GM23248 (cell line): ENCODE measurements at regions not wholly inside any gene's neighbourhood (a gene's known extent, or its start where the extent isn't known, plus 50 kb on each side); places are given as distances from the start of the nearest gene placed in this dataset.
"Not testable (repeated sequence)": the region's sequence is repeated elsewhere in the genome, so short reads cannot be mapped to it uniquely, and the experiment has no call there.

ENCODE experiments used
- DNase-seq: peaks from one replicate; pipeline ENCODE4 v3.0.0-alpha.2; 2015
- H2AFZ ChIP-seq: fragments of 200-600 bp; sonication (generic); 2 replicates; pipeline ENCODE4 v1.6.1; 2016; ENCODE audit warnings: antibody characterized with exemption
- H3F3A ChIP-seq: fragments of 200-600 bp; sonication (generic); 2 replicates; pipeline ENCODE4 v1.6.1; 2016; ENCODE audit warnings: mild to moderate bottlenecking, antibody characterized with exemption, mixed run types; ENCODE audit not compliant: insufficient read depth
- H3K27ac ChIP-seq: fragments of 200-600 bp; sonication (generic); 2 replicates; pipeline ENCODE4 v1.5.1; 2016; ENCODE audit warnings: mild to moderate bottlenecking
- H3K27me3 ChIP-seq: fragments of 200-600 bp; sonication (generic); replicated peaks from 2 replicates; pipeline ENCODE4 v1.6.1; 2016; ENCODE audit warnings: mild to moderate bottlenecking; ENCODE audit not compliant: insufficient read depth
- H3K36me3 ChIP-seq: fragments of 200-600 bp; sonication (generic); 2 replicates; pipeline ENCODE4 v1.6.1; 2016; ENCODE audit warnings: low read depth, mild to moderate bottlenecking
- H3K4me1 ChIP-seq: fragments of 200-600 bp; sonication (generic); 2 replicates; pipeline ENCODE4 v1.6.1; 2016; ENCODE audit warnings: mild to moderate bottlenecking; ENCODE audit not compliant: insufficient read depth
- H3K4me2 ChIP-seq: fragments of 200-600 bp; sonication (generic); one replicate; pipeline ENCODE4 v1.6.1; 2016; ENCODE audit warnings: mild to moderate bottlenecking; ENCODE audit not compliant: unreplicated experiment
- H3K4me3 ChIP-seq: fragments of 200-600 bp; sonication (generic); 2 replicates; pipeline ENCODE4 v1.5.1; 2016; ENCODE audit warnings: mild to moderate bottlenecking
- H3K79me2 ChIP-seq: fragments of 200-600 bp; sonication (generic); 2 replicates; pipeline ENCODE4 v1.6.1; 2016; ENCODE audit warnings: mild to moderate bottlenecking; ENCODE audit not compliant: insufficient read depth
- H3K9ac ChIP-seq: fragments of 200-600 bp; sonication (generic); 2 replicates; pipeline ENCODE4 v1.6.1; 2016; ENCODE audit warnings: mild to moderate bottlenecking
- H3K9me2 ChIP-seq: fragments of 200-600 bp; sonication (generic); 2 replicates; pipeline ENCODE4 v1.6.1; 2016; ENCODE audit warnings: mixed run types, mild to moderate bottlenecking, moderate library complexity; ENCODE audit not compliant: insufficient read depth
- H3K9me3 ChIP-seq: fragments of 200-600 bp; sonication (generic); one replicate; pipeline ENCODE4 v1.6.1; 2017; ENCODE audit warnings: low read depth
- H4K20me1 ChIP-seq: fragments of 200-600 bp; sonication (generic); 2 replicates; pipeline ENCODE4 v1.6.0; 2016; ENCODE audit not compliant: insufficient read depth
- EZH2 ChIP-seq: fragments of 200-600 bp; sonication (generic); IDR thresholded peaks from 2 replicates; pipeline ENCODE4 v1.6.1; 2018; ENCODE audit warnings: antibody characterized with exemption, mild to moderate bottlenecking; ENCODE audit not compliant: insufficient read depth, poor library complexity, severe bottlenecking
- EZH2phosphoT487 ChIP-seq: fragments of 200-600 bp; sonication (generic); IDR thresholded peaks from 2 replicates; pipeline ENCODE4 v1.6.1; 2018; ENCODE audit warnings: antibody characterized with exemption, moderate library complexity, mild to moderate bottlenecking, low read depth; ENCODE audit not compliant: insufficient read depth
- WGBS, 2 experiments: methylation state at CpG; one replicate each; pipeline ENCODE4 v1.1.6; 2015 to 2017; ENCODE audit warnings: low lambda C conversion rate in 2 of 2, low coverage in 1 of 2; ENCODE audit errors: missing lambda C conversion rate in 2 of 2; 5-methylcytosine and 5-hydroxymethylcytosine counted together
- in situ Hi-C: fragments of 300-500 bp; cut with MboI; formaldehyde crosslinking; loops from 2 replicates; pipeline ENCODE4 v1.15.0; 2020

- peak; percentile 84 for DNase-seq
- H3K4me1 ChIP-seq, result 0 out of 2 replicates have a peak, but pooled peaks cover 7% of the 10 kb centered on the region
- H3K9ac ChIP-seq, result peak overlapping the region; percentile 83
- H3K9me3 ChIP-seq, result no peaks in the 10 kb centered on the region
- no peaks in the 10 kb centered on the region for H3K9me2 ChIP-seq
- 0 to 1% methylated on average over 72 to 89 of the region's 114 CpGs for WGBS, 2 experiments
- in situ Hi-C loops, result no loop called here
- H3F3A ChIP-seq, result 0 out of 2 replicates have a peak, but pooled peaks cover 9% of the 10 kb centered on the region
- TF ChIP-seq EZH2 (no peak), EZH2phosphoT487 (no peak)
- H3K4me2 ChIP-seq, result peak overlapping the region; percentile 73
- H3K27me3 ChIP-seq, result no peaks in the 10 kb centered on the region
- H3K4me3 ChIP-seq, result peak overlapping the region; percentile 76
- H3K27ac ChIP-seq, result peak overlapping the region; percentile 80
- no peaks in the 10 kb centered on the region for H4K20me1 ChIP-seq
- peaks cover 34% of the 10 kb centered on the region for H3K79me2 ChIP-seq
- H2AFZ ChIP-seq, result peak overlapping the region; percentile 87
- H3K36me3 ChIP-seq, result no peaks in the 10 kb centered on the region
These were observed 121.3 kb upstream of the WIPF3 start for GRCh38 chr7:29684787-29685650.

- Histone ChIP-seq H3K27ac (peak overlapping the region; percentile 80), H2AFZ (peak overlapping the region; percentile 87), H3K79me2 (peaks cover 27% of the 10 kb centered on the region), H3K9ac (peak overlapping the region; percentile 83), H3K4me3 (peak overlapping the region; percentile 76), H3K4me2 (peak overlapping the region; percentile 62)
- in situ Hi-C loops, H4K20me1 ChIP-seq, H3F3A ChIP-seq, H3K36me3 ChIP-seq, H3K9me3 ChIP-seq, H3K27me3 ChIP-seq, H3K9me2 ChIP-seq, H3K4me1 ChIP-seq: not testable (repeated sequence)
- peak; percentile 12 for DNase-seq
- 5 to 14% methylated on average over 5 to 19 of the region's 21 CpGs for WGBS, 2 experiments
These were observed 120.5 kb upstream of the WIPF3 start for GRCh38 chr7:29685651-29686271.

- H3K4me2 ChIP-seq, H3K4me1 ChIP-seq, H3K27ac ChIP-seq, H3K9me2 ChIP-seq, H4K20me1 ChIP-seq, in situ Hi-C loops, H3K79me2 ChIP-seq, H3K9ac ChIP-seq, DNase-seq, H3K27me3 ChIP-seq, H3K4me3 ChIP-seq, H3K9me3 ChIP-seq, H3K36me3 ChIP-seq, H2AFZ ChIP-seq, H3F3A ChIP-seq: not testable (repeated sequence)
- WGBS, 2 experiments, result 80 to 82% methylated on average over 4 of the region's 4 CpGs
These were observed 115.8 kb upstream of the WIPF3 start for GRCh38 chr7:29690510-29690909.

- DNase-seq, H3K36me3 ChIP-seq, in situ Hi-C loops, H3K9me2 ChIP-seq, H3K27me3 ChIP-seq, H4K20me1 ChIP-seq, H3K79me2 ChIP-seq, H3K9ac ChIP-seq, H3K9me3 ChIP-seq, H3K27ac ChIP-seq, H3K4me1 ChIP-seq, H3K4me3 ChIP-seq, H3K4me2 ChIP-seq, H2AFZ ChIP-seq, H3F3A ChIP-seq: not testable (repeated sequence)
- WGBS, 2 experiments, result 82 to 86% methylated on average over 5 of the region's 5 CpGs
These were observed 109.9 kb upstream of the WIPF3 start for GRCh38 chr7:29696402-29696801.

- H3K79me2 ChIP-seq, H3K4me2 ChIP-seq, H3K27ac ChIP-seq, H3K27me3 ChIP-seq, H3K36me3 ChIP-seq, H3F3A ChIP-seq, H3K9me3 ChIP-seq, DNase-seq, H3K9me2 ChIP-seq, H3K4me1 ChIP-seq, in situ Hi-C loops, H3K9ac ChIP-seq, H3K4me3 ChIP-seq, H4K20me1 ChIP-seq, H2AFZ ChIP-seq: not testable (repeated sequence)
- 74 to 78% methylated on average over 2 of the region's 2 CpGs for WGBS, 2 experiments
These were observed 106.6 kb upstream of the WIPF3 start for GRCh38 chr7:29699723-29700122.

GRCh38 chr7:29701540-29701939, 104.8 kb upstream of the WIPF3 start:
- in situ Hi-C loops, H3K27me3 ChIP-seq, H2AFZ ChIP-seq, H3K79me2 ChIP-seq, H3K36me3 ChIP-seq, H3F3A ChIP-seq, H3K4me3 ChIP-seq, H3K9me2 ChIP-seq, H3K4me2 ChIP-seq, H3K4me1 ChIP-seq, H3K9me3 ChIP-seq, H4K20me1 ChIP-seq, DNase-seq, H3K9ac ChIP-seq, H3K27ac ChIP-seq: not testable (repeated sequence)
- 33% methylated on average over 1 of the region's 1 CpG for WGBS, 2 experiments

GRCh38 chr7:29703830-29704229, 102.5 kb upstream of the WIPF3 start:
- DNase-seq, H3K9ac ChIP-seq, H4K20me1 ChIP-seq, H3K4me3 ChIP-seq, in situ Hi-C loops, H3K27me3 ChIP-seq, H3F3A ChIP-seq, H3K4me1 ChIP-seq, H3K36me3 ChIP-seq, H3K27ac ChIP-seq, H3K9me3 ChIP-seq, H3K79me2 ChIP-seq, H3K4me2 ChIP-seq, H3K9me2 ChIP-seq, H2AFZ ChIP-seq: not testable (repeated sequence)
- WGBS, 2 experiments, result 63 to 73% methylated on average over 4 of the region's 4 CpGs
